Keratinocyte (primary cell): ENCODE measurements at regions not wholly inside any gene's neighbourhood (a gene's known extent, or its start where the extent isn't known, plus 50 kb on each side); places are given as distances from the start of the nearest gene placed in this dataset.

ENCODE experiments used
- CTCF ChIP-seq, 3 experiments: IDR thresholded peaks in 1 of 3; conservative IDR thresholded peaks in 1 of 3; optimal IDR thresholded peaks in 1 of 3; 2 replicates in 2 of 3; 3 replicates in 1 of 3; pipeline versions ENCODE3 to v1.5.1; 2011; ENCODE audit warnings: low read length in 3 of 3, mild to moderate bottlenecking in 3 of 3, moderate library complexity in 2 of 3, control low read depth in 1 of 3, inconsistent platforms in 1 of 3; ENCODE audit not compliant: insufficient read depth in 2 of 3; ENCODE audit errors: extremely low read depth in 1 of 3
- EZH2 ChIP-seq: IDR thresholded peaks from one replicate; pipeline ENCODE4 v1.6.1; 2012; ENCODE audit warnings: inconsistent platforms, mild to moderate bottlenecking, low read length, moderate library complexity

- TF ChIP-seq CTCF (optimal IDR thresholded peaks at IDR 0.05 in 1 of 3, IDR thresholded peaks at IDR 0.05 in 1 of 3, conservative IDR thresholded peaks at IDR 0.05 in 1 of 3; ENCODE audit: extremely low read depth in 1 of 3, insufficient read depth in 2 of 3, low read length in 3 of 3) = no peak
- TF ChIP-seq EZH2 = no peak
These were observed 52.1 kb upstream of the UBE2L5 start for GRCh38 chr13:30370146-30370545.
